BJ (cell line): ENCODE measurements at regions not wholly inside any gene's neighbourhood (a gene's known extent, or its start where the extent isn't known, plus 50 kb on each side); places are given as distances from the start of the nearest gene placed in this dataset.

Experiments used
- CTCF ChIA-PET: fragments of 350-600 bp; formaldehyde crosslinking; extraction: SDS; loops from one replicate; lab custom pipeline; 2021; ENCODE audit warnings: antibody characterized with exemption, inconsistent platforms; lab: Yijun Ruan, JAX
- POLR2A ChIA-PET: fragments of 300-600 bp; sonication (Branson Sonifier 250); formaldehyde crosslinking; extraction: SDS; loops from one replicate; lab custom pipeline; 2021; ENCODE audit warnings: antibody characterized with exemption; lab: Charles Lee
- DNase-seq: peaks from one replicate; pipeline ENCODE4 v3.0.0-alpha.2; 2011; ENCODE audit warnings: low read depth
- H3K27me3 ChIP-seq: 2 replicates; pipeline ENCODE4 v1.6.0; 2011; ENCODE audit warnings: low read length; ENCODE audit not compliant: control insufficient read depth, insufficient read depth
- H3K36me3 ChIP-seq: 2 replicates; pipeline ENCODE4 v1.5.1; 2011; ENCODE audit warnings: low read length; ENCODE audit not compliant: control insufficient read depth, insufficient read depth
- H3K4me3 ChIP-seq: 2 replicates; pipeline ENCODE4 v1.5.1; 2011; ENCODE audit warnings: low read depth, mild to moderate bottlenecking, control low read depth, low read length
- TF ChIP-seq, protein P1 (sequence below): IDR thresholded peaks from 2 replicates; pipeline ENCODE4 v1.5.1; 2011; ENCODE audit warnings: low read depth, mild to moderate bottlenecking, control low read depth, inconsistent platforms, low read length, moderate library complexity; ENCODE audit not compliant: insufficient read depth

DNA sequence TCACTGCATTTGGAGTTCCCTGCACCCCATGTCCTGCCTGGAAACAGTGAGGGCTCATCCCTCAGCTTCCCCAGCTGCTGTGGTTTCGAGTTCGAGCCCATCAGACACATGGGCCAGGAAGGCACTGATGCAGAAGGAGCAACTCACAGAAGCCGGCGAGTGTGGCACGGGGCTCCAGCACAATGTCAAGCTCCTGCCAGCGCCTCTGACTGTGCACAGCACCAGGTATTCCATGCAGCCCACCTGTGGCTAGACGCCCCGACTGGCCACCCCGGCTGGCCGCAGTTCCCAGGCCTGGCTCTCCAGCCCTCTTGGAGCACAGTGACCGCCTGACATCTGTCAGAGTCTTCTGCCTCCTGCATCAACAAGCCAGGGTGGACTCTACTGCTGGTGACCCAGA lies 419.4 kb downstream of the SHANK2 start:
- Histone ChIP-seq H3K36me3 (no peaks in the 10 kb centered on the region), H3K4me3 (no peak overlapping the region), H3K27me3 (peaks cover 5% of the 10 kb centered on the region)
- ChIA-PET POLR2A (no interaction called here), CTCF (interaction anchor here (0.6 to 1.8 kb wide), 3 partner anchors 15 to 1115 kb away, joined by 3 to 5 read pairs (median 3); no protein-coding TSS in a partner anchor)
- TF ChIP-seq, protein P1, sequence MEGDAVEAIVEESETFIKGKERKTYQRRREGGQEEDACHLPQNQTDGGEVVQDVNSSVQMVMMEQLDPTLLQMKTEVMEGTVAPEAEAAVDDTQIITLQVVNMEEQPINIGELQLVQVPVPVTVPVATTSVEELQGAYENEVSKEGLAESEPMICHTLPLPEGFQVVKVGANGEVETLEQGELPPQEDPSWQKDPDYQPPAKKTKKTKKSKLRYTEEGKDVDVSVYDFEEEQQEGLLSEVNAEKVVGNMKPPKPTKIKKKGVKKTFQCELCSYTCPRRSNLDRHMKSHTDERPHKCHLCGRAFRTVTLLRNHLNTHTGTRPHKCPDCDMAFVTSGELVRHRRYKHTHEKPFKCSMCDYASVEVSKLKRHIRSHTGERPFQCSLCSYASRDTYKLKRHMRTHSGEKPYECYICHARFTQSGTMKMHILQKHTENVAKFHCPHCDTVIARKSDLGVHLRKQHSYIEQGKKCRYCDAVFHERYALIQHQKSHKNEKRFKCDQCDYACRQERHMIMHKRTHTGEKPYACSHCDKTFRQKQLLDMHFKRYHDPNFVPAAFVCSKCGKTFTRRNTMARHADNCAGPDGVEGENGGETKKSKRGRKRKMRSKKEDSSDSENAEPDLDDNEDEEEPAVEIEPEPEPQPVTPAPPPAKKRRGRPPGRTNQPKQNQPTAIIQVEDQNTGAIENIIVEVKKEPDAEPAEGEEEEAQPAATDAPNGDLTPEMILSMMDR = no peak
- no peak for DNase-seq

DNA sequence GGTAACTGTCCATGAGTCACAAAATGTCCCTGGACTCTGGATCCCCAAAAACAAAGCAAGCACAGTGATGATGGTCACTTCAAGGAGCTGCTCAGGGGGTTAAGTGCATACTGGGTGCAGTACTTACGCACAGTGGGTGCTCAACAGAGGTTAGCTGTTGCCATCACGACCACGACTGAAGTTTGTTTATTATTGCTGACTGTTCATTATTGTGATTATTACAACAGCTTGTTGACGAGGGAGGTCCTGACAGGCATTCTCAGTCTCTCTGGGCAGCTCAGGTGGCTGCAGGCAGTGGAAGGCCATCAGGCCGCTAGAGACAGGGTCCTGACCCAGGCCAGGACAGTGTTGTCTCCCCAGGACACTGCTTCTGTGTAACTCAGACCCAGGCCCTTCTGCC lies 418.8 kb downstream of the SHANK2 start:
- CTCF ChIA-PET = interaction anchor here (0.6 to 1.8 kb wide), 3 partner anchors 15 to 1115 kb away, joined by 3 to 5 read pairs (median 3); no protein-coding TSS in a partner anchor
- Histone ChIP-seq H3K36me3 (no peaks in the 10 kb centered on the region), H3K27me3 (no peaks in the 10 kb centered on the region; the same call in 1 of the 2 replicates), H3K4me3 (no peak overlapping the region)
- POLR2A ChIA-PET = no interaction called here
- TF ChIP-seq, protein P1 = no peak
- no peak for DNase-seq

DNA sequence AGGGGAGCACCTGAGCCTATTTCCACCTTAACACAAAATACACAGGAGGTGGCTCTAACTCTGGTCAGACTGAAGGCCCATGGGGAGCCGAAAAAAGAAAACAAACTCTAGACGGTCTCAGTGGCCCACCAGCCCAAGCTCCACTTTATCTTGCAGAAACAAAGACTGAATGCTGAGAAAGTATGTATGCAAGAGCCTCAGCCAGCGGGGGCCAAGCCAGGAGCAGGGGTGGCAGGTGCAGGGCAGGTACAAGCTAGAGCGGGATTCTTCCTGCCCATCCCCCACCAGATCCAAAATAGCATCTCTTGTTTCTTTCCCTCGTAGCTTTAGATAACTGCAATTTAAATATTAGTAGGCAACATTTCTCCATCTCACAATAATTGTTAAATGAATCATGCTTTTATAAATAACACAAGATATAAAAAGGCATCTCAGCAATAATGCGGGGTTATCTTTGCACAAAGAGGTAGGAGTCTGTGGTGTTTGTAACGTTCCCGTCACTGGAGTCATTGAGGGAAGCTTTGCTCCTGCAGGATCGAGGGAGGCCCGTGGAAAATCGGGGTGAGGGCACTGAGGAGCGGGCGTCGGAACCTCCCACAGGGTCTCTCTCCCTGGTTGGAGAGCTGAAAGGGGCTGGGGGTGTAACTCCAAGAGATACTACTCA lies 418.0 kb downstream of the SHANK2 start:
- CTCF ChIA-PET = interaction anchor here (1.8 kb wide), 1 partner anchor 16 kb away, joined by 5 read pairs; no protein-coding TSS in a partner anchor
- H3K4me3 ChIP-seq = no peak overlapping the region
- TF ChIP-seq, protein P1 = no peak
- POLR2A ChIA-PET = no interaction called here
- no peak for DNase-seq
- no peaks in the 10 kb centered on the region for H3K27me3 ChIP-seq
- no peaks in the 10 kb centered on the region for H3K36me3 ChIP-seq

DNA sequence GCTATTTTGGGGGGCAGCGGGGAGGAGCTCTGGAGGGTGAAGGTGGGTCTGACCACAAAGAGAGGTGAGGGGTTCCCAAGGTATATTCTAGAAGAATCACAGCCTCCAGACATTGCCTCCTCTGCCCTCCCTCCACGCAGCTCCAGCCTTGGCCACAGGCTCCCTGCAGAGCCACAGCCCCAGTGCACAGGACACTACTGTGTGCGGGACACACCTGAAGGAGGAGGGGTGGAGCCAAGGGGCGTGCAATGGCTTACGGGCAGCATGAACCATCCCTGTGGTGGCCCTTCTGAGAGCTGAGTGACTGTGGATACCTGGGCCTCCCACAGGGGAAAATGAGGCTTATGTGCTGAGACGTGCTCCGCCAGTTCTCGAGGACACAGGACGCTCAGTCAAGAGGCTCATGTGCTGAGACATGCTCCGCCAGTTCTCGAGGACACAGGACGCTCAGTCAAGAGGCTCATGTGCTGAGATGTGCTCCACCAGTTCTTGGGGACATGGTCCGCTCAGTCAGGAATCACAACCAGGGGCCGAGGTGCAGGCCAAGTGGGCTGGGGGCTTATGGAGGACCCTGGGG lies 417.3 kb downstream of the SHANK2 start:
- H3K4me3 ChIP-seq = no peak overlapping the region
- TF ChIP-seq, protein P1 = no peak
- no peaks in the 10 kb centered on the region for H3K36me3 ChIP-seq
- POLR2A ChIA-PET = no interaction called here
- CTCF ChIA-PET = interaction anchor here (1.8 kb wide), 1 partner anchor 17 kb away, joined by 5 read pairs; no protein-coding TSS in a partner anchor
- DNase-seq = no peak
- H3K27me3 ChIP-seq = no peaks in the 10 kb centered on the region

DNA sequence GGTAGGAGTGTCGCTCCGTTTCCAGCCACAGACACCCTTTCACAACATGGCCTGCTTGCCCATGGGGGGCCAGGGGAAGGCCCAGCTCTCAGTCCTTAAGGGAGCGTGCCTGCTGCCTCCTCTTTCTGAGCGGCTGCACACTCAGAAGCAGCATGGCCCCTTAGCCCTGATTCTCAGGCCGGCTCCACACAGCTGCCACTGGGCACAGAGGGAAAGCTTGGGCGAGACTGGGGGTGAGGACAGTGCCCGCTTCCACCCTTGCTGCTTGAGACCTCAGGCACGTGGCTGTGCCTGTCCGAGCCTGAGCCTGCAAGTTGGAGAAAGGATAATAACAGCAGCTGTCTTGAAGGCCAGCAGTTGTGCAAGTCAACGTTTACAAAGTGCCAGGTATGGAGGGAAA lies 416.3 kb downstream of the SHANK2 start:
- POLR2A ChIA-PET = no interaction called here

More for the DNA sequence above, 416.3 kb downstream of the SHANK2 start:
- Histone ChIP-seq H3K27me3 (no peaks in the 10 kb centered on the region), H3K4me3 (no peak overlapping the region), H3K36me3 (no peaks in the 10 kb centered on the region)
- CTCF ChIA-PET = no interaction called here
- no peak for DNase-seq
- TF ChIP-seq, protein P1 = no peak
